ENCODE measurements at regions not wholly inside any gene's neighbourhood (a gene's known extent, or its start where the extent isn't known, plus 50 kb on each side); places are given as distances from the start of the nearest gene placed in this dataset.
A peak's percentile ranks its signal among the peaks of the same experiment; 100 is the strongest.
"Not testable (repeated sequence)": the region's sequence is repeated elsewhere in the genome, so short reads cannot be mapped to it uniquely, and the experiment has no call there.

GRCh38 chr2:87619121-87619520 is 128.8 kb upstream of the PLGLB2 start:
- not testable (repeated sequence) for H3K4me3 Mint-ChIP-seq; H3K27ac Mint-ChIP-seq (ENCODE audit: unreplicated experiment); H3K36me3 Mint-ChIP-seq (ENCODE audit: low read depth); DNase-seq (ENCODE audit: low read depth, low spot score); H3K27me3 Mint-ChIP-seq (ENCODE audit: low read depth); H3K9me3 Mint-ChIP-seq; H3K4me1 Mint-ChIP-seq

GRCh38 chr2:87621139-87621538 is 126.7 kb upstream of the PLGLB2 start:
- H3K4me3 Mint-ChIP-seq; H3K27ac Mint-ChIP-seq (ENCODE audit: unreplicated experiment); DNase-seq (ENCODE audit: low read depth, low spot score); H3K4me1 Mint-ChIP-seq; H3K9me3 Mint-ChIP-seq; H3K36me3 Mint-ChIP-seq (ENCODE audit: low read depth); H3K27me3 Mint-ChIP-seq (ENCODE audit: low read depth): not testable (repeated sequence)

- H3K36me3 Mint-ChIP-seq (ENCODE audit: low read depth); H3K27me3 Mint-ChIP-seq (ENCODE audit: low read depth); H3K4me1 Mint-ChIP-seq; H3K27ac Mint-ChIP-seq (ENCODE audit: unreplicated experiment); H3K9me3 Mint-ChIP-seq; H3K4me3 Mint-ChIP-seq; DNase-seq (ENCODE audit: low read depth, low spot score): not testable (repeated sequence)
These were observed 125.2 kb upstream of the PLGLB2 start for GRCh38 chr2:87622720-87623119.

GRCh38 chr2:87629491-87630458 is 118.1 kb upstream of the PLGLB2 start:
- H3K27ac Mint-ChIP-seq (ENCODE audit: unreplicated experiment); H3K9me3 Mint-ChIP-seq; DNase-seq (ENCODE audit: low read depth, low spot score); H3K4me1 Mint-ChIP-seq; H3K27me3 Mint-ChIP-seq (ENCODE audit: low read depth); H3K4me3 Mint-ChIP-seq; H3K36me3 Mint-ChIP-seq (ENCODE audit: low read depth): not testable (repeated sequence)

- H3K27ac Mint-ChIP-seq (ENCODE audit: unreplicated experiment); H3K4me3 Mint-ChIP-seq; H3K27me3 Mint-ChIP-seq (ENCODE audit: low read depth); DNase-seq (ENCODE audit: low read depth, low spot score); H3K36me3 Mint-ChIP-seq (ENCODE audit: low read depth); H3K4me1 Mint-ChIP-seq; H3K9me3 Mint-ChIP-seq: not testable (repeated sequence)
These were observed 117.0 kb upstream of the PLGLB2 start for GRCh38 chr2:87630892-87631291.

GRCh38 chr2:87631402-87631801 is 116.5 kb upstream of the PLGLB2 start:
- not testable (repeated sequence) for DNase-seq (ENCODE audit: low read depth, low spot score); H3K27ac Mint-ChIP-seq (ENCODE audit: unreplicated experiment); H3K9me3 Mint-ChIP-seq; H3K4me1 Mint-ChIP-seq; H3K27me3 Mint-ChIP-seq (ENCODE audit: low read depth); H3K4me3 Mint-ChIP-seq; H3K36me3 Mint-ChIP-seq (ENCODE audit: low read depth)

- not testable (repeated sequence) for H3K27me3 Mint-ChIP-seq (ENCODE audit: low read depth); DNase-seq (ENCODE audit: low read depth, low spot score); H3K36me3 Mint-ChIP-seq (ENCODE audit: low read depth); H3K4me1 Mint-ChIP-seq; H3K4me3 Mint-ChIP-seq; H3K9me3 Mint-ChIP-seq
- peak overlapping the region; percentile 43 for H3K27ac Mint-ChIP-seq (ENCODE audit: unreplicated experiment)
These were observed 114.5 kb upstream of the PLGLB2 start for GRCh38 chr2:87633287-87633963.

- not testable (repeated sequence) for H3K27ac Mint-ChIP-seq (ENCODE audit: unreplicated experiment); H3K27me3 Mint-ChIP-seq (ENCODE audit: low read depth); H3K4me1 Mint-ChIP-seq; H3K36me3 Mint-ChIP-seq (ENCODE audit: low read depth); H3K4me3 Mint-ChIP-seq; DNase-seq (ENCODE audit: low read depth, low spot score); H3K9me3 Mint-ChIP-seq
These were observed 113.8 kb upstream of the PLGLB2 start for GRCh38 chr2:87634106-87634505.

GRCh38 chr2:87634971-87635650 is 112.8 kb upstream of the PLGLB2 start:
- H3K36me3 Mint-ChIP-seq (ENCODE audit: low read depth); H3K27me3 Mint-ChIP-seq (ENCODE audit: low read depth); H3K4me1 Mint-ChIP-seq; H3K4me3 Mint-ChIP-seq; H3K9me3 Mint-ChIP-seq; DNase-seq (ENCODE audit: low read depth, low spot score); H3K27ac Mint-ChIP-seq (ENCODE audit: unreplicated experiment): not testable (repeated sequence)

GRCh38 chr2:87636246-87636645 is 111.6 kb upstream of the PLGLB2 start:
- H3K4me3 Mint-ChIP-seq; H3K27ac Mint-ChIP-seq (ENCODE audit: unreplicated experiment); DNase-seq (ENCODE audit: low read depth, low spot score); H3K36me3 Mint-ChIP-seq (ENCODE audit: low read depth); H3K9me3 Mint-ChIP-seq; H3K27me3 Mint-ChIP-seq (ENCODE audit: low read depth); H3K4me1 Mint-ChIP-seq: not testable (repeated sequence)

- not testable (repeated sequence) for H3K4me1 Mint-ChIP-seq; H3K9me3 Mint-ChIP-seq; H3K27me3 Mint-ChIP-seq (ENCODE audit: low read depth); H3K36me3 Mint-ChIP-seq (ENCODE audit: low read depth); H3K4me3 Mint-ChIP-seq; H3K27ac Mint-ChIP-seq (ENCODE audit: unreplicated experiment); DNase-seq (ENCODE audit: low read depth, low spot score)
These were observed 111.2 kb upstream of the PLGLB2 start for GRCh38 chr2:87636735-87637134.

- H3K4me1 Mint-ChIP-seq; DNase-seq (ENCODE audit: low read depth, low spot score); H3K27me3 Mint-ChIP-seq (ENCODE audit: low read depth); H3K9me3 Mint-ChIP-seq; H3K27ac Mint-ChIP-seq (ENCODE audit: unreplicated experiment); H3K4me3 Mint-ChIP-seq; H3K36me3 Mint-ChIP-seq (ENCODE audit: low read depth): not testable (repeated sequence)
These were observed 110.5 kb upstream of the PLGLB2 start for GRCh38 chr2:87637249-87637990.
